IMR-90 (cell line): ENCODE measurements at regions not wholly inside any gene's neighbourhood (a gene's known extent, or its start where the extent isn't known, plus 50 kb on each side); places are given as distances from the start of the nearest gene placed in this dataset.

Experiments
- ATAC-seq: fragments of 200-7000 bp; cut with Tn5 transposase; 2 replicates; pipeline ENCODE4 v1.9.1; 2020; ENCODE audit warnings: low read depth, mild to moderate bottlenecking, moderate library complexity
- BruUV-seq: library from RNA; stranded (reverse); fragments of 400-500 nt; replicated peaks from 2 replicates; lab custom pipeline; 2021; lab: Mats Ljungman, UMichigan
- CTCF ChIA-PET: fragments of 300-600 bp; formaldehyde crosslinking; extraction: SDS; loops from one replicate; lab custom pipeline; 2021; ENCODE audit warnings: antibody characterized with exemption; lab: Yijun Ruan, JAX
- POLR2A ChIA-PET: fragments of 300-600 bp; sonication (Branson Sonifier 250); formaldehyde crosslinking; loops from one replicate; lab custom pipeline; 2022; ENCODE audit warnings: antibody characterized with exemption; ENCODE audit not compliant: unreplicated experiment; lab: Charles Lee
- DNase-seq: peaks from one replicate; pipeline ENCODE4 v3.0.0; 2013
- H2AFZ ChIP-seq: replicated peaks from 2 replicates; pipeline ENCODE3; 2013; ENCODE audit warnings: low read length, mild to moderate bottlenecking; ENCODE audit not compliant: poor library complexity
- H2AK5ac ChIP-seq: 2 replicates; pipeline ENCODE4 v1.6.1; 2013; ENCODE audit warnings: low read depth, low read length, inconsistent platforms
- H2AK9ac ChIP-seq: replicated peaks from 2 replicates; pipeline ENCODE3; 2013; ENCODE audit warnings: mild to moderate bottlenecking, low read depth, low read length, moderate library complexity; ENCODE audit not compliant: poor library complexity
- H2BK120ac ChIP-seq: 2 replicates; pipeline ENCODE4 v1.6.1; 2013; ENCODE audit warnings: low read depth, low read length, inconsistent platforms
- H2BK15ac ChIP-seq: 3 replicates; pipeline ENCODE4 v1.6.1; 2013; ENCODE audit warnings: low read depth, low read length, inconsistent platforms
- H2BK20ac ChIP-seq: 2 replicates; pipeline ENCODE4 v1.6.1; 2013; ENCODE audit warnings: low read depth, mild to moderate bottlenecking, inconsistent platforms, low read length, moderate library complexity
- H2BK5ac ChIP-seq: 2 replicates; pipeline ENCODE4 v1.6.1; 2013; ENCODE audit warnings: mild to moderate bottlenecking, low read depth, low read length, inconsistent platforms; ENCODE audit not compliant: poor library complexity, severe bottlenecking
- H3K14ac ChIP-seq: replicated peaks from 2 replicates; pipeline ENCODE4 v1.6.1; 2013; ENCODE audit warnings: low read depth, low read length, inconsistent platforms
- H3K18ac ChIP-seq: 2 replicates; pipeline ENCODE4 v1.6.1; 2013; ENCODE audit warnings: low read depth, low read length, control low read depth
- H3K23ac ChIP-seq: 2 replicates; pipeline ENCODE4 v1.6.1; 2013; ENCODE audit warnings: low read depth, low read length, inconsistent platforms
- H3K27ac ChIP-seq: 2 replicates; pipeline ENCODE4 v1.5.1; 2013; ENCODE audit warnings: mild to moderate bottlenecking, control low read depth, low read length; ENCODE audit not compliant: insufficient read depth
- H3K27me3 ChIP-seq: 2 replicates; pipeline ENCODE4 v1.6.1; 2013; ENCODE audit warnings: low read length; ENCODE audit not compliant: control insufficient read depth, insufficient read depth
- H3K36me3 ChIP-seq: 2 replicates; pipeline ENCODE4 v1.6.1; 2013; ENCODE audit warnings: low read length, mixed read lengths; ENCODE audit not compliant: control insufficient read depth, insufficient read depth
- H3K4ac ChIP-seq: 2 replicates; pipeline ENCODE4 v1.6.1; 2013; ENCODE audit warnings: low read depth, low read length, inconsistent platforms
- H3K4me1 ChIP-seq: 2 replicates; pipeline ENCODE4 v1.6.1; 2013; ENCODE audit warnings: low read length, mixed read lengths; ENCODE audit not compliant: control insufficient read depth, insufficient read depth
- H3K4me2 ChIP-seq: 2 replicates; pipeline ENCODE4 v1.6.1; 2013; ENCODE audit warnings: low read depth, mild to moderate bottlenecking, control low read depth, low read length, moderate library complexity
- H3K4me3 ChIP-seq: 2 replicates; pipeline ENCODE4 v1.5.1; 2013; ENCODE audit warnings: low read depth, mild to moderate bottlenecking, control low read depth, low read length, moderate library complexity; ENCODE audit not compliant: insufficient read depth
- H3K56ac ChIP-seq: 2 replicates; pipeline ENCODE4 v1.6.1; 2013; ENCODE audit warnings: low read length, inconsistent platforms; ENCODE audit not compliant: insufficient read depth; ENCODE audit errors: extremely low read depth
- H3K79me1 ChIP-seq, 2 experiments: 2 replicates each; pipeline ENCODE4 v1.6.1; 2013; ENCODE audit warnings: low read length in 2 of 2, inconsistent platforms in 1 of 2, low read depth in 1 of 2
- H3K9ac ChIP-seq: 2 replicates; pipeline ENCODE4 v1.6.1; 2013; ENCODE audit warnings: low read depth, low read length, control low read depth
- H3K9me1 ChIP-seq: 2 replicates; pipeline ENCODE4 v1.6.1; 2013; ENCODE audit warnings: low read length, inconsistent platforms; ENCODE audit not compliant: insufficient read depth
- H3K9me3 ChIP-seq: 2 replicates; pipeline ENCODE4 v1.6.1; 2013; ENCODE audit warnings: low read length; ENCODE audit not compliant: control insufficient read depth, insufficient read depth
- H4K20me1 ChIP-seq: 2 replicates; pipeline ENCODE4 v1.6.1; 2013; ENCODE audit warnings: low read length, inconsistent platforms; ENCODE audit not compliant: insufficient read depth
- H4K5ac ChIP-seq: 2 replicates; pipeline ENCODE4 v1.6.1; 2013; ENCODE audit warnings: mild to moderate bottlenecking, low read depth, low read length, control low read depth
- H4K8ac ChIP-seq, 2 experiments: 2 replicates each; pipeline ENCODE4 v1.6.1; 2013; ENCODE audit warnings: low read depth in 2 of 2, low read length in 2 of 2, control low read depth in 1 of 2, inconsistent platforms in 1 of 2
- H4K91ac ChIP-seq: 2 replicates; pipeline ENCODE4 v1.6.1; 2013; ENCODE audit warnings: low read depth, low read length, inconsistent platforms; ENCODE audit not compliant: insufficient read depth
- CEBPB ChIP-seq: IDR thresholded peaks from 2 replicates; pipeline ENCODE4 v1.6.1; 2012; ENCODE audit warnings: low read depth, low read length, improper control_type of control experiment
- FOS ChIP-seq: fragments of 150-350 bp; IDR thresholded peaks from 2 replicates; pipeline ENCODE4 v1.6.1; 2016; ENCODE audit warnings: low read depth, low read length
- NFE2L2 ChIP-seq: fragments of 150-350 bp; IDR thresholded peaks from 2 replicates; pipeline ENCODE4 v1.6.1; 2016; ENCODE audit warnings: low read depth, mild to moderate bottlenecking, low read length
- POLR2A ChIP-seq: IDR thresholded peaks from 2 replicates; pipeline ENCODE4 v1.6.1; 2012; ENCODE audit warnings: mild to moderate bottlenecking, low read depth, low read length
- RAD21 ChIP-seq: IDR thresholded peaks from 2 replicates; pipeline ENCODE4 v1.6.1; 2012; ENCODE audit warnings: low read length, improper control_type of control experiment
- RCOR1 ChIP-seq: IDR thresholded peaks from 2 replicates; pipeline ENCODE4 v1.6.1; 2012; ENCODE audit warnings: mild to moderate bottlenecking, low read length, improper control_type of control experiment; ENCODE audit not compliant: insufficient replicate concordance
- WGBS, 2 experiments: methylation state at CpG; one replicate each; pipeline versions ENCODE4 v1.1.5 to v1.1.7; 2013; ENCODE audit warnings: missing lambda C conversion rate in 2 of 2; ENCODE audit not compliant: insufficient read length in 1 of 2; ENCODE audit errors: extremely low coverage in 2 of 2; 5-methylcytosine and 5-hydroxymethylcytosine counted together
- dilution Hi-C: fragments of 300-500 bp; cut with HindIII; formaldehyde crosslinking; loops from one replicate; pipeline ENCODE4 v1.14.3; 2018; ENCODE audit warnings: low sequenced_read_pairs; ENCODE audit not compliant: unreplicated experiment
- in situ Hi-C: fragments of 300-500 bp; cut with MboI; formaldehyde crosslinking; loops from 3 replicates; pipeline ENCODE4 v1.14.3; 2019; ENCODE audit warnings: low sequenced_read_pairs, inconsistent platforms, mixed read lengths
- intact Hi-C: fragments of 100-400 bp; cut with micrococcal nuclease; formaldehyde crosslinking; loops from 2 replicates; pipeline ENCODE4 v1.10.0; 2022
- TF ChIP-seq, protein P1 (sequence below): fragments of 150-350 bp; IDR thresholded peaks from 2 replicates; pipeline ENCODE4 v1.6.1; 2017; ENCODE audit warnings: mild to moderate bottlenecking, antibody characterized with exemption, low read length, low read depth

DNA sequence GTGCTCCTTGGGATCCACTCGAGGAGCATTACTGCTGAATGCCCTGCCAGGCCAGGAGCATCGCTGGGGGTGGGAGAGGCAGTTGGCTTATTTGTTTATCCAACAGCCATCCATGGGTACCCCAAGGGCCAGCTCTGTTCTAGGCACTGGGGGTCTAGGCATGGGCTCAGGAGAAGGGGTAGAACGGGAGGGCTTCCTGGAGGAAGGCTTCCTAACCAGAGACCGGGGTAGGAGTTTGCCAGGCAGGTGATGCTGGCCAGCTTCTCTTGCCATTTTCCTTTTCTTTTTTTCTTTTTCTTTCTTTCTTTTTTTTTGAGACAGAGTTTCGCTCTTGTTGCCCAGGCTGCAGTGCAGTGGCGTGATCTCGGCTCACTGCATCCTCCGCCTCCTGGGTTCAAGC, 241.0 kb downstream of the SEC14L1 start:
- Histone ChIP-seq H4K20me1 (peaks cover 90% of the 10 kb centered on the region), H3K23ac (0 out of 2 replicates have a peak overlapping the region, but pooled peaks have one; percentile 57), H3K27me3 (no peaks in the 10 kb centered on the region), H3K18ac (no peak overlapping the region), H3K9ac (no peak overlapping the region), H2BK15ac (no peak overlapping the region), H4K5ac (no peak overlapping the region), H3K36me3 (peaks cover 13% of the 10 kb centered on the region; the same call in 1 of the 2 replicates), H3K4me2 (no peak overlapping the region), H2AFZ (no peak overlapping the region), H3K4me1 (peaks cover 76% of the 10 kb centered on the region), H2BK5ac (peak overlapping the region; percentile 18), H2BK120ac (0 out of 2 replicates have a peak overlapping the region, but pooled peaks have one; percentile 14), H3K14ac (0 out of 2 replicates have a peak overlapping the region, but pooled peaks have one; percentile 42), H3K9me1 (peaks cover 58% of the 10 kb centered on the region), H2AK9ac (peak overlapping the region; percentile 5), H4K91ac (no peak overlapping the region), H3K4me3 (no peak overlapping the region), H3K27ac (peak overlapping the region; percentile 36; the same call in 1 of the 2 replicates), H4K8ac (no peak overlapping the region), H2BK20ac (no peak overlapping the region), H3K9me3 (no peaks in the 10 kb centered on the region), H3K79me1 (peaks cover 5 to 93% of the 10 kb centered on the region in 2 experiments), H3K56ac (no peak overlapping the region), H3K4ac (peak overlapping the region; percentile 46), H2AK5ac (peak overlapping the region; percentile 74; the same call in 1 of the 2 replicates)
- dilution Hi-C loops (no loop called here), intact Hi-C loops (no loop called here), in situ Hi-C loops (no loop called here)
- ATAC-seq (no peak), DNase-seq (no peak)
- POLR2A ChIA-PET = no interaction called here
- WGBS, 2 experiments = 93% methylated on average over 3 of the region's 8 CpGs; no CpG with 5 or more reads in 1 of the 2 experiments
- CTCF ChIA-PET = no interaction called here
- no TSS peak for BruUV-seq
- TF ChIP-seq POLR2A = no peak
- no peak for TF ChIP-seq CEBPB
- TF ChIP-seq, protein P1, sequence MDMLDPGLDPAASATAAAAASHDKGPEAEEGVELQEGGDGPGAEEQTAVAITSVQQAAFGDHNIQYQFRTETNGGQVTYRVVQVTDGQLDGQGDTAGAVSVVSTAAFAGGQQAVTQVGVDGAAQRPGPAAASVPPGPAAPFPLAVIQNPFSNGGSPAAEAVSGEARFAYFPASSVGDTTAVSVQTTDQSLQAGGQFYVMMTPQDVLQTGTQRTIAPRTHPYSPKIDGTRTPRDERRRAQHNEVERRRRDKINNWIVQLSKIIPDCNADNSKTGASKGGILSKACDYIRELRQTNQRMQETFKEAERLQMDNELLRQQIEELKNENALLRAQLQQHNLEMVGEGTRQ = no peak
- no peak for TF ChIP-seq RCOR1
- TF ChIP-seq RAD21 = no peak
- TF ChIP-seq FOS = no peak
- TF ChIP-seq NFE2L2 = no peak
